Choroid plexus epithelial cell (primary cell): ENCODE measurements at regions not wholly inside any gene's neighbourhood (a gene's known extent, or its start where the extent isn't known, plus 50 kb on each side); places are given as distances from the start of the nearest gene placed in this dataset.

Experiments used
- DNase-seq: peaks from one replicate; pipeline ENCODE4 v3.0.0-alpha.2; 2010; ENCODE audit warnings: low read depth
- H3K4me3 ChIP-seq: 2 replicates; pipeline ENCODE4 v1.5.1; 2011; ENCODE audit warnings: low read depth, mild to moderate bottlenecking, control low read depth, low read length, moderate library complexity
- TF ChIP-seq, protein P1 (sequence below): conservative IDR thresholded peaks from 2 replicates; pipeline ENCODE4 v1.5.1; 2011; ENCODE audit warnings: low read depth, mild to moderate bottlenecking, control low read depth, inconsistent platforms, low read length, moderate library complexity

GRCh38 chr14:60590991-60591414 lies 58.3 kb downstream of the SIX1 start:
- peak; percentile 12 for DNase-seq
- TF ChIP-seq, protein P1, sequence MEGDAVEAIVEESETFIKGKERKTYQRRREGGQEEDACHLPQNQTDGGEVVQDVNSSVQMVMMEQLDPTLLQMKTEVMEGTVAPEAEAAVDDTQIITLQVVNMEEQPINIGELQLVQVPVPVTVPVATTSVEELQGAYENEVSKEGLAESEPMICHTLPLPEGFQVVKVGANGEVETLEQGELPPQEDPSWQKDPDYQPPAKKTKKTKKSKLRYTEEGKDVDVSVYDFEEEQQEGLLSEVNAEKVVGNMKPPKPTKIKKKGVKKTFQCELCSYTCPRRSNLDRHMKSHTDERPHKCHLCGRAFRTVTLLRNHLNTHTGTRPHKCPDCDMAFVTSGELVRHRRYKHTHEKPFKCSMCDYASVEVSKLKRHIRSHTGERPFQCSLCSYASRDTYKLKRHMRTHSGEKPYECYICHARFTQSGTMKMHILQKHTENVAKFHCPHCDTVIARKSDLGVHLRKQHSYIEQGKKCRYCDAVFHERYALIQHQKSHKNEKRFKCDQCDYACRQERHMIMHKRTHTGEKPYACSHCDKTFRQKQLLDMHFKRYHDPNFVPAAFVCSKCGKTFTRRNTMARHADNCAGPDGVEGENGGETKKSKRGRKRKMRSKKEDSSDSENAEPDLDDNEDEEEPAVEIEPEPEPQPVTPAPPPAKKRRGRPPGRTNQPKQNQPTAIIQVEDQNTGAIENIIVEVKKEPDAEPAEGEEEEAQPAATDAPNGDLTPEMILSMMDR: no peak
- no peak overlapping the region for H3K4me3 ChIP-seq
